ENCODE measurements at regions not wholly inside any gene's neighbourhood (a gene's known extent, or its start where the extent isn't known, plus 50 kb on each side); places are given as distances from the start of the nearest gene placed in this dataset.

DNA sequence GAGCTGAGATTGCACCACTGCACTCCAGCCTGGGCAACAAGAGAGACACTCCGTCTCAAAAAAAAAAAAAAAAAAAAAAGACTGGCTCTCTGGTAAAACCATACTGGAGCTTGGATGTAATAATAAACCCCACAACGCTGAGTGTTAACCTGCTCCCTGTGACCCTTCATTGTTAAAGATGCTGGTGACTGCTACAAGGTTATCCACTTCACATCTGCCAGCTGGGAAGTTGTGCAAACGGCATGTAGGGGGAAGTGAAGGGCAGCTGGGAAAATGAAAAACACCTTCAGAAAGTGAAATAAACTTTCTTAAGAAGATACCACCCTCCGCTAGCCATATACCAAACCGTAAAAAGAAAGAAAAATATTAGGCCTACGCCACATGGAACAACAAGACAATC is 131.0 kb upstream of the NUDT7 start:
- intact Hi-C loops (cut with micrococcal nuclease) = no loop called here
- no peaks in the 10 kb centered on the region for H3K27me3 Mint-ChIP-seq
- H3K36me3 Mint-ChIP-seq (ENCODE audit: low read depth) = no peaks in the 10 kb centered on the region
- H3K27ac Mint-ChIP-seq = no peak overlapping the region
- H3K9me3 Mint-ChIP-seq = no peaks in the 10 kb centered on the region
- H3K4me3 Mint-ChIP-seq = no peak overlapping the region
- H3K4me1 Mint-ChIP-seq (ENCODE audit: low read depth) = no peaks in the 10 kb centered on the region

DNA sequence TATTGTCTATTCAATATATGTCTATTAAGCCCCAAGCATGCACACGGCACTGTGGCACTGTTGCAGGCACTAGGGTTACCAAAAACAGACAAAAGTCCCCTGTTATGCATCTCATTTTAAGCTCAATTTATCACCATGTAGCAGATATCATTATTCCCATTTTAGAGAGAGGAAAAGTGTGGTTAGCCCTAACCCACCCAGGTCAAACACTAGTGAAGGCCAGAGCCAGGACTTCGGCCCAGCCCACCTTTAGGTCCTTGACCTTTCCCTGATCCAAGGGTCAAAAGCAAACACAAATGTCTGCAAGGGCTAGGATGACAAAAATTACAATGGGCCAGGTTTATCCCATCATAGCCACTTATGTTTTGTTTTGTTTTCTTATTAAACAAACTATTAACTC is 130.3 kb upstream of the NUDT7 start:
- H3K4me1 Mint-ChIP-seq (ENCODE audit: low read depth) = no peaks in the 10 kb centered on the region
- no peaks in the 10 kb centered on the region for H3K36me3 Mint-ChIP-seq (ENCODE audit: low read depth)
- intact Hi-C loops (cut with micrococcal nuclease) = no loop called here
- no peaks in the 10 kb centered on the region for H3K27me3 Mint-ChIP-seq
- H3K9me3 Mint-ChIP-seq = no peaks in the 10 kb centered on the region
- no peak overlapping the region for H3K27ac Mint-ChIP-seq
- no peak overlapping the region for H3K4me3 Mint-ChIP-seq

DNA sequence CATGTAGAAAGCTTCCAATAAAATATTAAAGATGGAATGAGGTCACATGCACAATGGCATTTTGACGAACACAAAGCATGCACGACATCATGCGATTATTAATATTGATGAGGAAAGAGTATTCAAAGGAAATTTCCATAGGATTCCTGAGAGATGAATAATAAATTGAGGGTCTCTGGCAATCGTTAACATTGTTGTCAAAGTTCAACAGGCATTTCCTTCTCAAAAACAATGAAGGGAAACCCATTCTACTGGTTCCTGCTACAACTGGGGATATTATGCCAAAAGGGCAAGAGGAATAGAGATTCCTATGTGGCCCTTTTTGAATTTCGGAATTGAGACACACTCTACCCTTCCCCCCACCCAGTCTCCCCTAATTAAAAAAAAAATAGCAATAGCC is 128.3 kb upstream of the NUDT7 start:
- no peak overlapping the region for H3K27ac Mint-ChIP-seq
- H3K4me1 Mint-ChIP-seq (ENCODE audit: low read depth) = no peaks in the 10 kb centered on the region
- H3K4me3 Mint-ChIP-seq = no peak overlapping the region
- peaks cover 5% of the 10 kb centered on the region for H3K27me3 Mint-ChIP-seq
- no peaks in the 10 kb centered on the region for H3K36me3 Mint-ChIP-seq (ENCODE audit: low read depth)
- intact Hi-C loops (cut with micrococcal nuclease) = no loop called here
- H3K9me3 Mint-ChIP-seq = no peaks in the 10 kb centered on the region

DNA sequence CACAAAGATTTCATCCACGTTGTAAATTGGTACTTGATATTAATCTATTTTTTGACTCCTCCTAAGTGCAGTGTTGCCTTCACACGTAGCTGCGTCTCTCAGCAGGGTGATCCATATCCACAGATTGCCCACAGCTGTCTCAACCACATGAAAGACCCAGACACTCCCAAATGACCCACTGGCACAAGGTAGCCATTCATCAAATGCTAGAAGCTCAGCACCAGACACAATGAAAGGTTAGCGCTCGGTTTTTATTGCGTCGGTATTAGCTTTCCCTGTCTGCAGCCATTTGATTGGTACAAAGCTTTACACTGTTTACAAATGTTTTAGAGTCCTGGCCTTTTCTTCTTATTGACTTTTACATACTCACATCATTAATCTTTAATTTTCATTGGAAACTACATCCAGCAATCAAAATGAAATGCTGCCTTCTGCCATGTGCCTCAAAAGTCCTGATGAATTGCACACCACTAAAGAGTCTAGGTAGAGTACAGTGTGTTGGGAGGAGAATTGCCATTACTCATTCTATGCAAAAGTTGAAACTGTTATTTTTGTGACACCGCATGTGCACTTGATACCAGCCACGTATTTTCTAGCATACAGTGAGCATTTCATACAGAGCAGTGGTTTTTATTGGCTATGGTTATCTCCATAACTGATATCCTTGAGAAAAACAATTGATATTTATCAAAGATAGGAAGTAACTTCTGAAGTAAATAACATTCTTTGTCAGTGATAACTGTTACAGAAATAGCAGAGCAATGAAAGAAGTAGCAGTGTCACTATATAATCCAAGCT is 127.3 kb upstream of the NUDT7 start:
- H3K9me3 Mint-ChIP-seq = no peaks in the 10 kb centered on the region
- no peak overlapping the region for H3K4me3 Mint-ChIP-seq
- H3K27me3 Mint-ChIP-seq = peaks cover 6% of the 10 kb centered on the region
- intact Hi-C loops (cut with micrococcal nuclease) = no loop called here
- H3K27ac Mint-ChIP-seq = no peak overlapping the region
- no peaks in the 10 kb centered on the region for H3K4me1 Mint-ChIP-seq (ENCODE audit: low read depth)
- no peaks in the 10 kb centered on the region for H3K36me3 Mint-ChIP-seq (ENCODE audit: low read depth)

DNA sequence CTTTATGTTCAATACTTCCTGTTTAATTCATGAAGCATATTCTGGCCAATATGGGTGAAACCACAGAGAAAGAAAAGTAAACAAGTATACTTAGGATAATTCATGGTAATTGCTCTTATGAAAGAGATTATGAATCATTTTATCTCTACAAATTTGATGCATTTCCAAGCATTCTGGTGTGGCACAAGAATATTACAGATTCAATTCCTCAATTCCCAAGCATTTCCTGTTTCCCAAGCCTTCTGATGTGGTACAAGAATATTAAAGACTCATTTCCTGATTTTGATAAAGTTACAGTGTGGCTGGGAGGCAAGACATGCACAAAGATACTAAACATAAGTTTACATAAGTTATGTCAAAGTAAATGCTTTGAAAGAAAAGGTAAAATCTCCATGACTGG is 126.1 kb upstream of the NUDT7 start:
- Mint-ChIP-seq H3K27me3 (peaks cover 7% of the 10 kb centered on the region), H3K27ac (no peak overlapping the region), H3K36me3 (ENCODE audit: low read depth) (no peaks in the 10 kb centered on the region), H3K4me1 (ENCODE audit: low read depth) (no peaks in the 10 kb centered on the region), H3K4me3 (no peak overlapping the region), H3K9me3 (no peaks in the 10 kb centered on the region)
- intact Hi-C loops (cut with micrococcal nuclease) = no loop called here

DNA sequence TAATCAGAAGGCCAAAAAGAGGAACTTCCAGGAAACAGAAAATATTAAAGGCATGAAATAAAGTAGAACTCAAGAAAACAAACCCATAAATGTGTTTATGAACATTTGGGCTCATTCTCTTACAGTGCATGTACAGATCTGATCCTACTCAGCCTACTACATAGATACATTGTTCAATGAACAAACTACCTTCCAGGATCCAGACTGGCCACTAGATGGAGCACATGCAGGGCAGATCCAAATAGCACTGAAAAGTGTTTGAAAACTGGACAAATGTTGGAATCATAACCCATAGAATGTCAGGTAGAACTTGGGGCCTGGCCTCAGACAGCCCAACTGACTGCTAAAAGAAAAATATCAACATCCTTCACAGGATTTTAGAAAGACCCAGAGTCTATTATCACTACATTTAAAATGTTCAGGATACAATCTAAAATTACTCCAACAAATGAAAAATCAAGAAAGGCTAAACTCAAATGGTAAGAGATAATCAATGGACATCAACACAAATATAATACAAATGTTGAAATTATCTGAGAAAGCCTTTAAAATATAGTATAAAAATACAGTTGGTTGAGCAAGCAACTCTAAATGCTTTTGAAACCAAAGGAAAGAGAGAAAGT is 122.4 kb upstream of the NUDT7 start:
- Mint-ChIP-seq H3K9me3 (no peaks in the 10 kb centered on the region), H3K36me3 (ENCODE audit: low read depth) (no peaks in the 10 kb centered on the region), H3K27ac (no peak overlapping the region), H3K4me1 (ENCODE audit: low read depth) (no peaks in the 10 kb centered on the region), H3K27me3 (peaks cover 7% of the 10 kb centered on the region), H3K4me3 (no peak overlapping the region)
- intact Hi-C loops (cut with micrococcal nuclease) = no loop called here

DNA sequence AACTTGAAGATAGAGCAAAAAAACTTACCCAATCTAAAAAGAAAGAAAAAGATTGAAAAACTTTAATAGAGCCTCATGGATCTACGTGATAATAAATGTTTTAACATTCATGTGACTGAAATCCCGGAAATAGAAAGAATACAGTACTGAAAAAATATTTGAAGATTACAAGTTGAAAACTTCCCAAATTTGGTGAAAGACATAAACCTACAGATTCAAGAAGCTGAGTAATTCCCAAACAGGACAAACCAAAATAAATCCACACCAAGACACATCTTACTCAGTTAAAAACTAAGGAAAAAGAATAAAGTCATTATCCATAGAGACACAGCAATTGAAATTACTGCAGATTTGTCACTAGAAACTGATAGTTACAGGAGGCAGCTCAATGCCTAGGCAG is 121.8 kb upstream of the NUDT7 start:
- Mint-ChIP-seq H3K4me3 (no peak overlapping the region), H3K4me1 (ENCODE audit: low read depth) (no peaks in the 10 kb centered on the region), H3K27ac (no peak overlapping the region), H3K27me3 (peaks cover 7% of the 10 kb centered on the region), H3K9me3 (no peaks in the 10 kb centered on the region), H3K36me3 (ENCODE audit: low read depth) (no peaks in the 10 kb centered on the region)
- intact Hi-C loops (cut with micrococcal nuclease) = no loop called here

DNA sequence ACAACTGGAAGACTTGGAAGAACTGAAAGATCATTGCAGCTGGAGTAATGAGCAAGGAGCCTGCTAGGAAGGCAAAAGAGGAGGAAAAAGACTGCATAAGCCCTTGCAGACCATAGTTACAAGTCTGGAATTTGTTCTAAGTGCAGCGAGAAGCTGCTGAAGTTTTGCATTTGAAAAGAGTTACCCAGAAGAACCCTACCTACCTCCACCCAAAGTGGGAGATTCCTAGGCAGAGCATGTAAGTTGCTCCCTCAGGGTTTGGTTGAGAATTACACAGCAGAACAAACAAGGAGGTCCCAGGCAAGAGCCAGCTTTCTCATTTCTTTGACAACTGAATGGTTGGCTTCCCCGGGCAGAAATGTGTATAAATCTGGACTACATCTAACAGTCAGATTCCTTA is 118.7 kb upstream of the NUDT7 start:
- H3K27me3 Mint-ChIP-seq = peaks cover 7% of the 10 kb centered on the region
- intact Hi-C loops (cut with micrococcal nuclease) = no loop called here
- no peaks in the 10 kb centered on the region for H3K9me3 Mint-ChIP-seq
- H3K4me1 Mint-ChIP-seq (ENCODE audit: low read depth) = no peaks in the 10 kb centered on the region
- H3K4me3 Mint-ChIP-seq = no peak overlapping the region
- no peak overlapping the region for H3K27ac Mint-ChIP-seq
- no peaks in the 10 kb centered on the region for H3K36me3 Mint-ChIP-seq (ENCODE audit: low read depth)

DNA sequence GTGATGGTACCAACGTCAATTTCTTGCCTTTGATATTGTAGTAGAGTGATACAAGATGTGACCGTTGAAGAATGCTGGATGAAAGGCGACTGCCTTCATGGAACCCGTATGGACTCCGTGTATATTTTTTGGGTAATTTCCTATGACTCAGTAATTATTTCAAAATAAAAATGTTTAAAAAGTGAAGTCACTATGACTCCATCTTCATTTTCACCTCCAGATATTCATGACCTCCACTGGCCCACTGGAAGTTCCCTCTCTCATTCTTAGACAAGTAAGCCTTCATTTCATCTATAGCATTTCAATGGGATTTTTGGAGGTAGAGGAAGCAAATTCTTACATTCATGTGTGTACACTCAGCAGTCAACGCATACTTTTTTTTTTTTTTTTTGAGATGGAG is 111.8 kb upstream of the NUDT7 start:
- Mint-ChIP-seq H3K4me1 (ENCODE audit: low read depth) (no peaks in the 10 kb centered on the region), H3K4me3 (no peak overlapping the region), H3K9me3 (no peaks in the 10 kb centered on the region), H3K27ac (no peak overlapping the region), H3K36me3 (ENCODE audit: low read depth) (no peaks in the 10 kb centered on the region), H3K27me3 (peaks cover 1% of the 10 kb centered on the region)
- intact Hi-C loops (cut with micrococcal nuclease) = no loop called here

DNA sequence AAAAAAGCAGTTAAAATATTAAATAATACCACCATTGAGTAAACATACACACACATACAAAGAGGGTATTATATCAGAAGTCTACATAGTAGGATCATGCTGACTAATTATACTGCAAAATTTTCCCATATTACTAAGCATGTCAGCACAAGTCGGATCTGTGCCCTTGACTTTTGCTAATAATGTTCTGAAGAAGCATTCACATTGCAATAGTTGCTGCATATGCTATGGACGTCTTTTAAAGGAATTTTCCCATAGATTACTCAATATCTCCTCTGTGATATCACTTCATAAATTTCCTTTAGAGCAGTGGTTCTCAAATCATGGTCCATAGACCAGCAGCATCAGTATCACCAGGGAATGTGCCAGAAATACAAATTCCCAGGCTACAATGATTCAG is 110.9 kb upstream of the NUDT7 start:
- Mint-ChIP-seq H3K27me3 (peaks cover 1% of the 10 kb centered on the region), H3K9me3 (no peaks in the 10 kb centered on the region), H3K27ac (no peak overlapping the region), H3K4me1 (ENCODE audit: low read depth) (no peaks in the 10 kb centered on the region), H3K4me3 (no peak overlapping the region), H3K36me3 (ENCODE audit: low read depth) (no peaks in the 10 kb centered on the region)
- intact Hi-C loops (cut with micrococcal nuclease) = no loop called here

DNA sequence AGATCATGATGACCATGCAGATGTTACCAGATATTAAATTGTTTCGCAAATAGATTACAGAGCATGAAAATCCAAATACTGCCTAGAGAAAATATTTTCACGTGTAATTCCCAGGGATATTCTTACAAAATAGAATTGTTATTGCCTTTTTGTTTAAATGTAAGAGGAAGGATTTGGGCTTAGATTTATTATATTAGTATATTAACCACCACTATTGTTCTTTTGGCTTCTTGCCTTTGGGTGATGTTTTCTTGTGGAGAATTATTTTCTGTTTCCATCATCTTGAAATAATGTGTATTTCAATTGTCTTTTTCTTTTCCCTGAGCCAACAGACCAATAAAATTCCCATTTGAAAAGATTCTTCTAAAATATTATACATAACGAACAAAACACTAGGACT is 109.7 kb upstream of the NUDT7 start:
- no peaks in the 10 kb centered on the region for H3K9me3 Mint-ChIP-seq
- H3K36me3 Mint-ChIP-seq (ENCODE audit: low read depth) = no peaks in the 10 kb centered on the region
- H3K27me3 Mint-ChIP-seq = no peaks in the 10 kb centered on the region
- H3K4me3 Mint-ChIP-seq = no peak overlapping the region
- H3K4me1 Mint-ChIP-seq (ENCODE audit: low read depth) = no peaks in the 10 kb centered on the region
- intact Hi-C loops (cut with micrococcal nuclease) = no loop called here
- H3K27ac Mint-ChIP-seq = no peak overlapping the region

DNA sequence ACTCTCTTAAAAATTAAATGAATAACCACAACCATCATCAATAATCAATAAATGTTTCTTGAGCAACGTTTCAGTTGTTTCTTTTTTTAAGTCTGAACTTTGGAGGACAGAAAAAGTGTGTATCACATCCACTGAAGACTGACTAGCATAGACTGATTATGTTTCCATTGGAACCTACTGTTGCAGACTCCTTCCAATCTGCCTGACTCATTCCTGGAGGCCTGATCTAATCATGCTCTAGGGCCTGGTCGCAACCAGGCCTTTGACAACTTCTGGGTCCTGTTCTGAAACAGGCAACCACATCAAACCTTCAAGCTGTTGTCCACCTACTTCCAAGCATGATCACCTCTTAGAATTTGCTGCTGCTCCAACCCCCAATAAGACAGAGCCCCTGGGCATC is 109.2 kb upstream of the NUDT7 start:
- no peak overlapping the region for H3K27ac Mint-ChIP-seq
- no peaks in the 10 kb centered on the region for H3K4me1 Mint-ChIP-seq (ENCODE audit: low read depth)
- no peak overlapping the region for H3K4me3 Mint-ChIP-seq
- H3K9me3 Mint-ChIP-seq = no peaks in the 10 kb centered on the region
- no peaks in the 10 kb centered on the region for H3K36me3 Mint-ChIP-seq (ENCODE audit: low read depth)
- H3K27me3 Mint-ChIP-seq = no peaks in the 10 kb centered on the region
- intact Hi-C loops (cut with micrococcal nuclease) = no loop called here

DNA sequence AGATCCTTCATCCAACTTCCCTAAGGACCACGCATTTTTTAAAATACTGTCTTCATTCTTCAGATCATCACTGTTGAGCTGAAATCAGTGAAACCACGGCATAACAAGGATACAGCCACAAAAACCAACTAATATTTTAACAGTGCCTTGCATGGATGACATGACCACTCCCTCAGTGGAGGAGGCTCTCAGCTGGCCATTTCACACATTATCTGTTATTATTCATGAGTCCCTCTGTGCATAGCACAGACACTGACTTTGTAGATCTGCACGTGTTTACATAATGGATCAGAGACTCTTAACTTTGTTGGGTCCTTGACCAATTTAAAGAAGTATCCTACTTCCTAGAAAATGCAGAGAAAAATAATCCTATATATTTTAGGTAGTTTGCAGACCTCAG is 104.8 kb upstream of the NUDT7 start:
- no peaks in the 10 kb centered on the region for H3K36me3 Mint-ChIP-seq (ENCODE audit: low read depth)
- H3K27me3 Mint-ChIP-seq = peaks cover 1% of the 10 kb centered on the region
- intact Hi-C loops (cut with micrococcal nuclease) = no loop called here
- no peaks in the 10 kb centered on the region for H3K9me3 Mint-ChIP-seq
- no peaks in the 10 kb centered on the region for H3K4me1 Mint-ChIP-seq (ENCODE audit: low read depth)
- H3K27ac Mint-ChIP-seq = no peak overlapping the region
- H3K4me3 Mint-ChIP-seq = no peak overlapping the region

DNA sequence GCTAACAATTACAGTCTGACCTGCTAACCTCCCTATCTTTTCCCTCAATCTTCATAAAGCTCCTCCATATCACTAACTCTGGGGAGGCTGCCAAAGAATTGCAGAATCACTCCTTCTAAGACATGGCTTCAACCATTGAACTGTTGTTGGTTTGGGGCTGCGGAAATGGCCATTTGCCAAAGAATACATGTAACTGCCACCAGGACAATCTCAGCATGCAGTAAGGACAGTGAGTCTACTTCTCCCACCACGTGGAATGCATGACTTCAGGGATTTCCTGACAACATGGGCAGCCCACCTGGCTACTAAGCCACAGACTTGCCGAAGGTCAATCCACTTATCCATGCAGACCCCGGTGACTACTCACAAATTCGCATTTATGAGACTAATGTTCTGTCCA is 104.3 kb upstream of the NUDT7 start:
- intact Hi-C loops (cut with micrococcal nuclease) = no loop called here
- Mint-ChIP-seq H3K27ac (no peak overlapping the region), H3K4me1 (ENCODE audit: low read depth) (no peaks in the 10 kb centered on the region), H3K27me3 (peaks cover 1% of the 10 kb centered on the region), H3K4me3 (no peak overlapping the region), H3K36me3 (ENCODE audit: low read depth) (no peaks in the 10 kb centered on the region), H3K9me3 (no peaks in the 10 kb centered on the region)

DNA sequence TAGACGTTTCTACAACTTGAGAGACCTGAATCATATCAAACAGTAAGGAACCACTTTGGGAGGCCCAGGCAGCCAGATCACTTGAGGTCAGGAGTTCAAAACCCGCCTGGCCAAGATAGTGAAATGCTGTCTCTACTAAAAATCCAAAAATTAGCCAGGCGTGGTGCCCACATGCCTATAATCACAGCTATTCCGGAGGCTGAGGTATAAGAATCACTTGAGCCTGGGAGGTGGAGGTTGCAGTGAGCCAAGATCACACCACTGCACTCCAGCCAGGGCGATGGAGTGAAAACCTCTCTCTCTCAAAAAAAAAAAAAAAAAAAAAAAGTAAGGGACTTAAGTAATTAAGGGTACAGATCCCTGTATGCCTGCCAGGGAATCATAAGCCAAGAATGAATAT is 103.4 kb upstream of the NUDT7 start:
- Mint-ChIP-seq H3K4me1 (ENCODE audit: low read depth) (no peaks in the 10 kb centered on the region), H3K36me3 (ENCODE audit: low read depth) (no peaks in the 10 kb centered on the region), H3K27me3 (peaks cover 3% of the 10 kb centered on the region), H3K4me3 (no peak overlapping the region), H3K27ac (no peak overlapping the region), H3K9me3 (no peaks in the 10 kb centered on the region)
- intact Hi-C loops (cut with micrococcal nuclease) = no loop called here
